GM12875 (cell line): ENCODE measurements at regions not wholly inside any gene's neighbourhood (a gene's known extent, or its start where the extent isn't known, plus 50 kb on each side); places are given as distances from the start of the nearest gene placed in this dataset.

Experiments
- H3K4me3 ChIP-seq: one replicate; pipeline ENCODE4 v1.5.1; 2011; ENCODE audit warnings: low read depth, low read length, control low read depth
- TF ChIP-seq, protein P1 (sequence below): IDR thresholded peaks from 2 replicates; pipeline ENCODE4 v1.5.1; 2011; ENCODE audit warnings: low read depth, mild to moderate bottlenecking, control low read depth, inconsistent platforms, low read length, moderate library complexity, borderline replicate concordance; ENCODE audit not compliant: insufficient read depth

DNA sequence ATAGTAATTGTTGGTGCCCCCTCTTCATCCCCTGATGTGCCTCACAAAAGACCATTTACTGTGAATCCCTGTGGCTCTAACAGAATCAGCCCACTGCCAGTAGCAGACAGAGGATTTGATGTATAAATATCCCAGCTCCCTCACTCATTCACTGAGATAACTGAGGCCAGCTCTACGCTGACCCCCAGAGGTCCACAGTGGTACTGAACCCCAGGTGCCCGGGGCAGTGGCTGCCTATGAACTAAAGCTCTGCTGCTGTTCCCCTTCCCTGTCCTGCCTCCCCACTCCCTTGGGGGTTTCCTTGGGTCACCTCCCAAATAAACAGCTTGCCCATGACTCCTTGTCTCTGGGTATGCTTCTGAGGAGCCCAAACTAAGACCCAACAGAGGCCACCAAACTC lies 295.8 kb downstream of the FOXL1 start:
- TF ChIP-seq, protein P1, sequence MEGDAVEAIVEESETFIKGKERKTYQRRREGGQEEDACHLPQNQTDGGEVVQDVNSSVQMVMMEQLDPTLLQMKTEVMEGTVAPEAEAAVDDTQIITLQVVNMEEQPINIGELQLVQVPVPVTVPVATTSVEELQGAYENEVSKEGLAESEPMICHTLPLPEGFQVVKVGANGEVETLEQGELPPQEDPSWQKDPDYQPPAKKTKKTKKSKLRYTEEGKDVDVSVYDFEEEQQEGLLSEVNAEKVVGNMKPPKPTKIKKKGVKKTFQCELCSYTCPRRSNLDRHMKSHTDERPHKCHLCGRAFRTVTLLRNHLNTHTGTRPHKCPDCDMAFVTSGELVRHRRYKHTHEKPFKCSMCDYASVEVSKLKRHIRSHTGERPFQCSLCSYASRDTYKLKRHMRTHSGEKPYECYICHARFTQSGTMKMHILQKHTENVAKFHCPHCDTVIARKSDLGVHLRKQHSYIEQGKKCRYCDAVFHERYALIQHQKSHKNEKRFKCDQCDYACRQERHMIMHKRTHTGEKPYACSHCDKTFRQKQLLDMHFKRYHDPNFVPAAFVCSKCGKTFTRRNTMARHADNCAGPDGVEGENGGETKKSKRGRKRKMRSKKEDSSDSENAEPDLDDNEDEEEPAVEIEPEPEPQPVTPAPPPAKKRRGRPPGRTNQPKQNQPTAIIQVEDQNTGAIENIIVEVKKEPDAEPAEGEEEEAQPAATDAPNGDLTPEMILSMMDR, result peak; percentile 82
- H3K4me3 ChIP-seq, result no peak overlapping the region

DNA sequence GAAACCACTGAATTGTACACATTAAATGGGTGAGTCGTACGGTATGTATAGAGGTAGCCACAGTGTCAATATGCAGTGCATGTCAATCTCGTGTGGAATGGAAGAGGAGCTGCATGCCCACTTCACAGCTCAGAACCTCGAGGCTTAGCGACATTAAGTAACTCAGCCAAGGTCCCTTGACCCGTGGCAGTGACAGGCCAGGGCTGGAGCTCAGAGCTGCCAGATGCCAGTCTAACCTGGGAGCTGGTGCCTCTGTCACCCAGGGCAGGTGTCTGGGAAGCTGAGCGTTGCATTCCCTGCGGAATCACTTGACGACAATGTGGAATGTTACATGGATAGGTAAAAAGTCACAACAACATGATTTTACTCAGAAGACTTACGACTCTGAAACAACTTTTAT lies 298.1 kb downstream of the FOXL1 start:
- TF ChIP-seq, protein P1, result no peak
- H3K4me3 ChIP-seq, result no peak overlapping the region

DNA sequence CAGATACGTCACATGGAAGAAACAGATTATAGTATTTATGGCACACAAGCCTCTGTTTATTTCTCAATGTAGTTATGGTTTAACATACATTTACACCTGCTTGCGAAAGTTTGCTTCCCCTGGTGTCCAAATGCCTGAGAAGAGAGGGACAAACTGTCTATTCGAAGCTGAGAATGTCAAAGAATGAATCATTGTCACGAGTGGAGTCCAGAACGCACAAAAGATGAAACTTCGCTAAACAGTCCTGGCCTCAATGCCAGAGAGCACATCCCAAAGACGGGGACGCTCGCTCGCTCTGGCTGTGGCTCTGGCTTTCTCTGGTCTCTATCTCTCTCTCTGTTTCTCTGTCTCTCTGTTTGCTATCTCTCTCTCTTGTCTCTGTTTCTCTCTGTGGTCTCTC lies 298.8 kb downstream of the FOXL1 start:
- no peak overlapping the region for H3K4me3 ChIP-seq
- TF ChIP-seq, protein P1, result no peak

DNA sequence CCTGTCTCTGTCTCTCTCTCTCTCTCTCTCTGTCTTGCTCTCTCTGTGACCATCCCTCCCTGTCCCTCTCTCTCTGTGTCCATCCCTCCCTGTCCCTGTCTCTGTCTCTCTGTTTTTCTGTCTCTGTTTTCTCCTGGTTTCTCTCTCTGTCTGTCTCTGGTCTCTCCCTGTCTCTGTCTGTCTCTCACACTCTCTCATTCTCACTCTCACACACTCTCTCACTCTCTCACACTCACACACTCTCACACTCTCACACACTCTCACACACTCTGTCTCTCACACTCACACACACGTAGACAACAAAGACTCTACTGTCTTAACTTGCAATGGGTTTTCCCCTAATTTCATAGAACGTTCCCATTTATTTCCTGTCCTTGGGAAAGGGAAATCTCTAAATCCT lies 299.5 kb downstream of the FOXL1 start:
- TF ChIP-seq, protein P1, result no peak
- no peak overlapping the region for H3K4me3 ChIP-seq

DNA sequence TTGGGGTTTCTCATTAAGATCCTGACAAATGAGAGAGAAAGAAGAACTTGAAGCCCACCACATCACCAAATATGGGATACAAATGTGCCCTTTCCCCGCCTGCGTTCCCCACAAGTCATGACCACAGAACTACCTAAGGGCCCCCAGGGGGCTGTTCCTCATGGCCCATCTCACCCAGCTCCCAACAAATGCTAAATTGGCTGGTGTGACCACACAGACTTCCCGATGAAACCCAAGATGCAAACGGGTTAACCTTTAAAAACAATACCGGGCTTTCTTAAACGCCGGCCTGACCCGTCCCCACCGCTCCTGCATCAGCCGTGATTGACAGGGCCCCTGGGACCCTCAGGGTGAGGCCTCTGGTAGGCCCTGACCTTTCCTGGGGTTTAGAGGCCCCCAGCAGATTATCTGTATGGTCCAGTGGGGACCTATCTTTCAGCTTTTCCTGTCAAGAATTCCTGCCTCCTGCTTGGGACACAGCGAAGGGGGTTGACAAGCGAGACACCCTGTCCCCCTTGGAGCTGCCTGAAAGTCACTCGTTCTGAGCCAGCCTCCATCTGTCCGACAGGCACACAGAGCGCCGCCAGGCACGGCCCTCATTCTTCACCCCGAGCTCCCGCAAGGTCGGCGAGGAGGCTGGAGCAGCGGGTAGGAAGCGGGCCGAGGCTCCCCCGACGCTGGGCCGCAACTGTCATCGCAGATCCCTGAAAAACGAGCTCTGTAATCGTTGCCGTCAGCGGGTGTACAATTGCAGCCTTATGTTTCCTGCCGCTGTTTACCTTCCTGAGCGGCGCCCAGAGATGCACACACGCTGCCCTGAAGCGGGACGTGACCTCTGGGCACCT lies 300.1 kb downstream of the FOXL1 start:
- no peak overlapping the region for H3K4me3 ChIP-seq
- TF ChIP-seq, protein P1, result no peak

DNA sequence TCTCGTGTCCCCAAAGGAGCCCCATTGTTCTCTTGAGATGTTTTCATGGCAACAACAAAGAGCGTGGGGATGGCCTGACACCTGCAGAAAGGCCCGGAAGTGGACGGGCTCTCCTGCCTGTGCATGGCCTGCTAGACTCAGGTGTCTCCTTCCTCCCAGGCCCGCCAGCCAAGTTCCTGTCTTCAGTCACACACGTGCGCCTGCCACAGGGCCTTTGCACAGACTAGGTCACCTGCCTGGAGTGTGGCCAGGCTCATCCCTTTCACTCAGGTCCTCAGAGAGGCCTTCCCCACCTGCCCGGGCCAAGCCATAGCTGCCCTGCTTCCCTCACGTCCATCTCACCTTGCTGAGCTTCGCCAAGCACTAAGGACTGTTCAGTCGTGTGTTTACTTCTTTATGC lies 300.9 kb downstream of the FOXL1 start:
- TF ChIP-seq, protein P1, result no peak
- H3K4me3 ChIP-seq, result no peak overlapping the region
